Lower leg skin (tissue), 3 donors: ENCODE measurements at regions not wholly inside any gene's neighbourhood (a gene's known extent, or its start where the extent isn't known, plus 50 kb on each side); places are given as distances from the start of the nearest gene placed in this dataset.

Source experiments
- POLR2A ChIP-seq, 2 donors: fragments of 450-650 bp; IDR thresholded peaks; one replicate each; pipeline ENCODE4 v1.6.1; 2016 to 2017; ENCODE audit warnings: antibody characterized with exemption in 2 of 2, mild to moderate bottlenecking in 1 of 2, moderate library complexity in 1 of 2
- TF ChIP-seq, protein P1 (sequence below), 3 donors: fragments of 450-650 bp; IDR thresholded peaks; one replicate each; pipeline ENCODE4 v1.5.1; 2016; ENCODE audit warnings: antibody characterized with exemption in 3 of 3, mild to moderate bottlenecking in 3 of 3, moderate library complexity in 2 of 3

DNA sequence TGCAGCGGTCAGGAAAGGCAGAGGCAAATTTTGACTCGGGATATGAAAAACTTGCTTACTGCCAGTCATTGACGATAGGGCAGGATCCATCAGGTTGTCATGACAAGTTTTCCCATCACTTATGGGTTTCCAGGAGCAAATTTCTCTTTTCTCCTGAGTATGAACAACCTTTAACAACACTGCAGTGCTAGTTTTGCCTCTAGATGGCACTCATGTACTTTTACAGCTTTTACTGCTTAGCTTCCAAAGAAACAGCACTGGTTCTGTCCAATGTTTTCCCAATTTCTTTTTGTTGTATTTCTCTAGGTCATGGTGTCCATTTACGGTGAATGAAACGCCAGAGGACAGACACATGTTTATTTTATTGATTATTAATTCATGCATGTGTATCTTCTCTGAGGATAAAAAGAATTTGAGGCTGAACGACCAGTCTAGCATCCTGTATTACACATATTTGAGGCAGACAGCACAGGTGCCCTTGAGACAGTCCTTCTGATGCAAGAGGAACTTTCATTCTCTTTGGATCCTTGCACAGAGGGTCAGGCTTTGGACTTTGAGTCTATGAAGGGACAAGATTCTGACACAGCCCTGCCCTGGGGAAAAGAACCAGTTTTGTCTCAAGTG is 112.3 kb upstream of the TRABD2B start:
- TF ChIP-seq, protein P1, sequence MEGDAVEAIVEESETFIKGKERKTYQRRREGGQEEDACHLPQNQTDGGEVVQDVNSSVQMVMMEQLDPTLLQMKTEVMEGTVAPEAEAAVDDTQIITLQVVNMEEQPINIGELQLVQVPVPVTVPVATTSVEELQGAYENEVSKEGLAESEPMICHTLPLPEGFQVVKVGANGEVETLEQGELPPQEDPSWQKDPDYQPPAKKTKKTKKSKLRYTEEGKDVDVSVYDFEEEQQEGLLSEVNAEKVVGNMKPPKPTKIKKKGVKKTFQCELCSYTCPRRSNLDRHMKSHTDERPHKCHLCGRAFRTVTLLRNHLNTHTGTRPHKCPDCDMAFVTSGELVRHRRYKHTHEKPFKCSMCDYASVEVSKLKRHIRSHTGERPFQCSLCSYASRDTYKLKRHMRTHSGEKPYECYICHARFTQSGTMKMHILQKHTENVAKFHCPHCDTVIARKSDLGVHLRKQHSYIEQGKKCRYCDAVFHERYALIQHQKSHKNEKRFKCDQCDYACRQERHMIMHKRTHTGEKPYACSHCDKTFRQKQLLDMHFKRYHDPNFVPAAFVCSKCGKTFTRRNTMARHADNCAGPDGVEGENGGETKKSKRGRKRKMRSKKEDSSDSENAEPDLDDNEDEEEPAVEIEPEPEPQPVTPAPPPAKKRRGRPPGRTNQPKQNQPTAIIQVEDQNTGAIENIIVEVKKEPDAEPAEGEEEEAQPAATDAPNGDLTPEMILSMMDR (IDR thresholded peaks at IDR 0.05) = no peak
- no peak for TF ChIP-seq POLR2A (IDR thresholded peaks at IDR 0.05)
